Activated CD4-positive, alpha-beta T cell treated with anti-CD3 and anti-CD28 coated beads, Interleukin-2, amount 50 U/mL, for 4 hours (primary cell): ENCODE measurements at regions not wholly inside any gene's neighbourhood (a gene's known extent, or its start where the extent isn't known, plus 50 kb on each side); places are given as distances from the start of the nearest gene placed in this dataset.

Experiments used
- DNase-seq, 2 experiments: peaks; one replicate each; pipeline ENCODE4 v3.0.0-alpha.2; 2020

GRCh38 chr2:220068846-220069245 is 441.4 kb downstream of the SLC4A3 start:
- DNase-seq = no peak

DNA sequence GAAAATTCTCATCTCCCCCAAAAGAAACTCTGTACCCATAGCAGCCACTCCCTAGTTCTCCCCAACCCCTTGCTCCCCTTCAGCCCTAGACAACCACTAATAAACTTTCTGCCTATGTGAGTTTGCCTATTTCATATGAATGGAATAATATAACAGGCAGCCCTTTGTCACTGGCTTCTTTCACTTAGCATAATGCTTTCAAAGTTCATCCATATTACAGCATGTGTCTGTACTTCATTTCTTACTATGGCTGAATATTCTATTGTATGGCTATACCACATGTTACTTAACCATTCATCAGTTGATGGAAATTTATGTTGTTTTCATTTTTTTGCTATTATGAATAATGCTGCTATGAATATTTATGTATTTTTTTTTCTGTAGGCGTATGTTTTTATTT is 442.9 kb downstream of the SLC4A3 start:
- DNase-seq = no peak

- no peak for DNase-seq
Measured at GRCh38 chr2:220071696-220072095, 444.3 kb downstream of the SLC4A3 start.

DNA sequence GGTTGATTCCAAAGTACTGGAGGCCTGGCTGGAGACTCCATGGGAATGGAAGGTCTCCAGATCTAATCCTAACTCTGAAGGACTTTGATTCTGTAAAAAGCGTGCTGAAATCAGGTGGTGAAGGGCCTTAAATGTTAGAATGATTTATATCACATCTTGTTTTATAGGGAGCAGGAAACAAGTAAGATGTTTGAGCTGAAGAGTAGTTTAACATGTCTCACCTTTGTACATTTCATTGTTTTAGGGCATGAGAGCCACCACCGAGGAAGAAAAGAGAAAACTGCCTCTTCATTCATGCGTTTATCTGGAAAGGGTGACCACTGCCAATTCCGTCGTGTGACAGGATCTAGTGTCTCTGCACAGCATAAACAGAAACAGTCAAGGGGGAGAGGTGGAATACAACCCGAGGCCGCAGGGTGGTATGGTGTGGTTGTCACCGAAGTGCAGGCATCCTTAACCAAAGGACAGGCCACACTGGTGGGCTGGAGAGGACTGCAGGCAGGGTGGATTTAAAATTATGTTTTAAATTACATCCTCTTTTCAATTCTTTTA is 445.3 kb downstream of the SLC4A3 start:
- DNase-seq = no peak

DNA sequence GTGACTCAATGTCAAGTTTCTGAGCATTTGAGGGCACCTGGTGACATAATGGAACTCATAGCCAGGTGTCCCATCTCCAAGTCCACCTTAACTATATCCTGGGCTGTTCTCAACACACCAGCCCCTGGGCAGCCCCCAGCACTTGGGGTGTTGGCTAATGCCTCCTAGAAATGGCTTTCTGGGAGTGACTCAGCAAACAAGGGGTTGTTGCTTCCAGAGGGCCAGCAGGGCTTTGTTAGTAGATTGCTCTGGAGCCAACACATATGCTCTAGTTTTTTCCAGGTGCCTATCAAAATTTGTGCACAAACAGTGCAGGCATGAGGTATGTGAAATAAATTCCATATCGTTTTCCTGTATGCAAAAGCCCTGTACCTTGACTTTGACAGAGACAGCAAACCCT is 448.4 kb downstream of the SLC4A3 start:
- DNase-seq = no peak

DNA sequence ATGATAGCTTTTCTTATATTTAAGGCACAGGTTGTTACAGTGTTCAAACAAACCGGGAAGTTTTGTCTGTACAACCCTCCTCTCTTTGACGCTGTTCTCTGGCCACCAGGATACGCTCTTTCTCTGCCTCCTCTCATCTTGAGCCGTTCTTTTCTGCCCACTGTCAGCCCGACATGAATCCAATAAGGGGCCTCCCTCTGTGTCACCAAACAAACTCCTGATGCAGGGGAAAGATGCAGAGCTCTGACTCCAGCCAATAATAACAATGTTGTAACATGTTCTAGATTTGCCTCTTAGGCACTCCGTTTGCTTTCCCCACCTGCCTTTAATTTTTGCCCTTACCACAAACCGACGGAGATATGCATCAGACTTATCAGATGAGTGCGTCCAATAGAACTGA is 449.3 kb downstream of the SLC4A3 start:
- no peak for DNase-seq

DNA sequence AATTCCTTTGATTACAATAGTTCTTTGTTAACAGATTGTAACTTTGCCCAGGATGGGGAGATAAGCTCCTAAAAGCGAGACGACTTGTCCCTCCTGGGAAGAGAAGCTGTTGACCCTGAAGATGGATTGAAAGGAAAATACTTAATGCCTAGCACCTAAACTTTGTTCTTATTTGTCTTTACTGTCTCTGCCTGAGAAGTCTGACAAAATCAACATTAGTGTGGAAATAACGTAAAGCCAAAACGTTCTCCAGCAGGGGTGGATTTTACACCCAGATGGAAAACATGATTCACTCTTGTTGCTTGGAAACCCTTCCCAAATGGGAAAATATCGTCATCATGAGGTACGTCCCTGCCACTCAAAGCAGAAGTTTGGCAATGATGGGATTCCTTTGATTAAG is 450.1 kb downstream of the SLC4A3 start:
- DNase-seq = no peak

- no peak for DNase-seq
Measured at GRCh38 chr2:220078439-220078838, 451.0 kb downstream of the SLC4A3 start.

DNA sequence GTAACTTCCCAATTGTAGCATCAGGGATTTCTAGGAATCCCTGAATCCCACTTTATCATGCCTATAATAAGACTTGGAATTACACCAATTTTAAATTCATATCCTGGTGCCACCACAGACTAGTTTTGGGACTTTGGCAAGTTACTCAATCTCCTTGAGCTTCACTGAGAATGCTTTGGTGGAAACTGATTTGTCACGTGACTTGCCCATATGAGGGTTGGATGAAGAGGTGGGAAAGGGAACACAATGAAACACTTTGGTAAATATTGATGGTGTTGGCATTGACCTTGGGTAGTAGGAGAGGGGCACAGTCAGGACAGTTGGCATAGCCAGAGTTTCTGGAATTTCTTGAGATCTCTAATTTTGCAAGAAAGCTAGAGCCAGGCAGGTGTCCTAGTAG is 452.2 kb downstream of the SLC4A3 start:
- DNase-seq = no peak

- DNase-seq = no peak
Measured at GRCh38 chr2:220081171-220081570, 453.7 kb downstream of the SLC4A3 start.

- no peak for DNase-seq
Measured at GRCh38 chr2:220090050-220090449, 462.6 kb downstream of the SLC4A3 start.

- DNase-seq = no peak
Measured at GRCh38 chr2:220096406-220096805, 469.0 kb downstream of the SLC4A3 start.

DNA sequence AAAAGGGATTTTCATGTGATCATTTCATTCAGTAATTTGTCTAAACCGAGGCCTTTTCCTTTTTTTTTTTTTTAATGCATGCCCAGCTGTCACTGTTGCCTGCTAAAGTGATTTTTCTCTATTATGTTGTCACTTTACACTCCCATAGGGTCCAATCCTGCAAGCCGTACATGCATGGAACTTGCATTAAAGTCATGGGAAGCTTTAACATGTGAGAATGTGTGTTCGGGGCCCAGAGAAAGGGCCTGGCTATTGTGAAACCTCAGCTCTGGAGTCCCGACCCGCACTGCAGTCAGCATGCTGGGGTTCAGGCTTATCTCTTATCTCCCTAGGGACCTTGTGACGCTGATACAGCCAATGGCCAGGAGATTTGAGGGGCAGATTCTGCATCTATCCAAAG is 474.6 kb downstream of the SLC4A3 start:
- no peak for DNase-seq

GRCh38 chr2:220103596-220103995 is 476.2 kb downstream of the SLC4A3 start:
- DNase-seq = no peak

- DNase-seq = no peak
Measured at GRCh38 chr2:220104871-220105351, 477.5 kb downstream of the SLC4A3 start.

GRCh38 chr2:220106065-220106464 is 478.6 kb downstream of the SLC4A3 start:
- DNase-seq = no peak

- DNase-seq = no peak
Measured at GRCh38 chr2:220107380-220107791, 480.0 kb downstream of the SLC4A3 start.

DNA sequence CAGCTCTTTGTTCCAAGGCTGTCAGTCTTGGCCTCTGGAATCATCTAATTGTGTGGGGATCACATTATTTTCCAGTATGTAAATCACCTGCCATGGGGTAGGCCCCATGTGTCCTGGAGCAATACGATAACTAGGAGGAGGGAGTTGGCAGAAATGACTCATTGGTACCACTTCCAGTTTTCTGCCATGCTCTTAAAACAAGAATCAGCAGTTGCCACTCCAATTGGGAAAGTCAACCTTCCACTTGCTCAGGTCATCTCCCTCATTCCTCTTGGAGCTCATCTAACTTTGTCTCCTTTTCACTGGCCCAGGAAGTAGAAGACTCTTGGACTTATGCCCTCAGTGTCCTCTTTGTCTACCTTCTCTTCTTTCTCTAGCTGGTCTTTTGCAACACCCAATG is 487.0 kb downstream of the SLC4A3 start:
- no peak for DNase-seq

DNA sequence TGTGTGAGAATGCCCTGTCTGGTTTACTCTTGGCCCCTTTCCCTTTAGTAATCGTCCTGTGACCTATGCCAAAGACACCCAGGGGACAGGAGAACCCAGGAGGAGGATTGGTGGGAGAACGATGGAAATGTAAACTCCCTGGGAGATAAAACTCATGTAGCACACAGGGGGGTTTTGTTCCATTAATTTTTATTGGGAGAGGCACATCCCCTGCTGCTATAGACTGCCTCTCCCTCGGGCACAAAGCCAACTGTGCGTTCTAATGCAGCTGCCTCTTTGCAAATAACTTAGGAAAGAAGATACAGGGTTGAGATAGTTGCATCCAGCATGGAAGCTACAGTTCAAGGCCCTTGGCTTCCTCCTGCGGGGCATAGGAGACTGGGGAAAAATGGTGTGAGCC is 489.6 kb downstream of the SLC4A3 start:
- DNase-seq = no peak

GRCh38 chr2:220120041-220120440 is 492.6 kb downstream of the SLC4A3 start:
- DNase-seq = no peak

- DNase-seq = no peak
Measured at GRCh38 chr2:220123751-220124150, 496.3 kb downstream of the SLC4A3 start.

DNA sequence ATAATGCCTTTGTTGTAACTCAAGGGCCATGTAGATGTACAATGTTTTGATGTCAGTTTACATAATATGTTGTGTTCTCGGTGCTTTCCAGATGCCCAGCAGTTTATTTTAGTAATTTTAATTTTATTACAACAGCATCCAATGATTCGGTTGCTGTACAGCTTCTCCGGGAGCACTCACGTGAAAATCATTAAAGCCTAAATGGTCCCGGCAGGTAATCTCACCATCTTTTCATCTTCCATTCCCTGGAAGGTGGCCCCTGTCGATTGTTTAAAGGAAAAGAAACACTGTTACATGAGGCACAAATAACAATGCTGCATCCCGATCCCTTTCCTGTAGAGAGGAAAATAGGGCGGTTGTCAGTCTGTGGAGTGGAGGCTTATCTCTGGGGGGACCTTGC is 498.1 kb downstream of the SLC4A3 start:
- no peak for DNase-seq

- DNase-seq = no peak
Measured at GRCh38 chr2:220127311-220127710, 499.9 kb downstream of the SLC4A3 start.

- DNase-seq = no peak
Measured at GRCh38 chr2:220127876-220128275, 500.4 kb downstream of the SLC4A3 start.

DNA sequence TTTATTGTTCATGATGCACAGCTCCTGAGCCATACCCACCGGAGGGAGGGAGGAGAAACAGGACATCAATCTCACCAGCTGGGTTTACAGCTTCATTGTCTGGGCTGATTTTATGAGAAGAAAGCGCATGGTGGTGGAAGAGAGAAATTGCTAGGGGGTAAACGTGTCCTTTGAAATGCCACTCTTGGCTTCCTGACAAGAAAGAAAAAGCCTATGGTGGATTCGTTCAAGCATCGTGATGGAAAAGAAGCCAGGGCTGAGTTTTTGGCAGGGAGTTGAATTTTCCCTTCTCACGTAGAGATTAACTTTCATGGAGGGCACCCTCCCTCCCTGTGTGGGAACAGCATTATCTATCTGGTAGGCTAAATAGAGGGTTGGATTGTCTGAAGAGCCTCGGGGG is 502.0 kb downstream of the SLC4A3 start:
- DNase-seq = no peak
